RPMI8226 (cell line): ENCODE measurements at regions not wholly inside any gene's neighbourhood (a gene's known extent, or its start where the extent isn't known, plus 50 kb on each side); places are given as distances from the start of the nearest gene placed in this dataset.

Experiments used
- DNase-seq: peaks from one replicate; pipeline ENCODE4 v3.0.0-alpha.2; 2015

- DNase-seq: no peak
Measured at GRCh38 chr6:18675881-18676280, 288.7 kb downstream of the RNF144B start.

- DNase-seq: no peak
Measured at GRCh38 chr6:18676548-18676947, 289.4 kb downstream of the RNF144B start.

GRCh38 chr6:18680842-18681241 is 293.7 kb downstream of the RNF144B start:
- DNase-seq: no peak

- no peak for DNase-seq
Measured at GRCh38 chr6:18681832-18682503, 294.8 kb downstream of the RNF144B start.

- no peak for DNase-seq
Measured at GRCh38 chr6:18684343-18684742, 297.2 kb downstream of the RNF144B start.

GRCh38 chr6:18692929-18693685 is 306.0 kb downstream of the RNF144B start:
- DNase-seq: no peak

GRCh38 chr6:18693881-18694280 is 306.7 kb downstream of the RNF144B start:
- DNase-seq: no peak

GRCh38 chr6:18703546-18703945 is 316.4 kb downstream of the RNF144B start:
- no peak for DNase-seq

- peak; percentile 73 for DNase-seq
Measured at GRCh38 chr6:18707714-18708439, 320.7 kb downstream of the RNF144B start.

- no peak for DNase-seq
Measured at GRCh38 chr6:18712595-18712994, 325.4 kb downstream of the RNF144B start.

- no peak for DNase-seq
Measured at GRCh38 chr6:18720075-18720474, 332.9 kb downstream of the RNF144B start.

- DNase-seq: no peak
Measured at GRCh38 chr6:18724056-18724455, 336.9 kb downstream of the RNF144B start.

- no peak for DNase-seq
Measured at GRCh38 chr6:18725449-18725848, 338.3 kb downstream of the RNF144B start.

- no peak for DNase-seq
Measured at GRCh38 chr6:18733921-18734550, 346.9 kb downstream of the RNF144B start.

GRCh38 chr6:18741741-18742140 is 354.6 kb downstream of the RNF144B start:
- DNase-seq: no peak

- DNase-seq: no peak
Measured at GRCh38 chr6:18742406-18742805, 355.3 kb downstream of the RNF144B start.

- no peak for DNase-seq
Measured at GRCh38 chr6:18746727-18747126, 359.6 kb downstream of the RNF144B start.

GRCh38 chr6:18748314-18748713 is 361.2 kb downstream of the RNF144B start:
- no peak for DNase-seq

- DNase-seq: no peak
Measured at GRCh38 chr6:18752278-18753068, 365.3 kb downstream of the RNF144B start.

- DNase-seq: no peak
Measured at GRCh38 chr6:18753076-18753475, 365.9 kb downstream of the RNF144B start.

GRCh38 chr6:18763086-18763485 is 375.9 kb downstream of the RNF144B start:
- no peak for DNase-seq

- DNase-seq: no peak
Measured at GRCh38 chr6:18784794-18785193, 397.6 kb downstream of the RNF144B start.
